Liver (tissue), 8 donors: ENCODE measurements at regions not wholly inside any gene's neighbourhood (a gene's known extent, or its start where the extent isn't known, plus 50 kb on each side); places are given as distances from the start of the nearest gene placed in this dataset.

Experiments
- DNase-seq: peaks from one replicate; pipeline ENCODE4 v3.0.0-alpha.2; 2017; ENCODE audit warnings: low spot score
- H3K27ac ChIP-seq, 2 donors: one replicate each; pipeline ENCODE4 v1.7.0; 2013; ENCODE audit warnings: inconsistent platforms in 2 of 2, low read length in 2 of 2, control low read depth in 1 of 2, low read depth in 1 of 2, mild to moderate bottlenecking in 1 of 2
- H3K27me3 ChIP-seq, 4 donors: one replicate each; pipeline versions ENCODE4 v1.6.1 to v1.7.0; 2013; ENCODE audit warnings: low read length in 3 of 4, inconsistent platforms in 1 of 4, mild to moderate bottlenecking in 1 of 4, moderate library complexity in 1 of 4; ENCODE audit not compliant: control insufficient read depth in 4 of 4, insufficient read depth in 4 of 4
- H3K36me3 ChIP-seq, 4 donors: one replicate each; pipeline versions ENCODE4 v1.6.1 to v1.7.0; 2013; ENCODE audit warnings: low read length in 3 of 4, mild to moderate bottlenecking in 3 of 4, low read depth in 1 of 4, moderate library complexity in 1 of 4; ENCODE audit not compliant: control insufficient read depth in 4 of 4, insufficient read depth in 3 of 4
- H3K4me1 ChIP-seq, 4 donors: one replicate each; pipeline versions ENCODE4 v1.6.1 to v1.7.0; 2013; ENCODE audit warnings: low read length in 3 of 4, mild to moderate bottlenecking in 3 of 4, moderate library complexity in 1 of 4; ENCODE audit not compliant: control insufficient read depth in 4 of 4, insufficient read depth in 4 of 4
- H3K4me3 ChIP-seq, 3 donors: one replicate each; pipeline versions ENCODE4 v1.6.1 to v1.7.0; 2013; ENCODE audit warnings: low read length in 3 of 3, control low read depth in 1 of 3, low read depth in 1 of 3, mild to moderate bottlenecking in 1 of 3
- H3K9ac ChIP-seq, 2 donors: one replicate each; pipeline ENCODE4 v1.7.0; 2013; ENCODE audit warnings: low read length in 2 of 2, mild to moderate bottlenecking in 2 of 2, moderate library complexity in 2 of 2, control low read depth in 1 of 2, low read depth in 1 of 2
- H3K9me3 ChIP-seq, 4 donors: one replicate each; pipeline versions ENCODE4 v1.6.1 to v1.7.0; 2013; ENCODE audit warnings: low read length in 3 of 4; ENCODE audit not compliant: control insufficient read depth in 4 of 4
- EGR1 ChIP-seq, 2 donors: IDR thresholded peaks; 2 replicates each; pipeline ENCODE4 v1.6.1; 2016 to 2018; ENCODE audit warnings: antibody characterized with exemption in 2 of 2, low read depth in 2 of 2
- FOXA1 ChIP-seq: IDR thresholded peaks from 2 replicates; pipeline ENCODE4 v1.6.1; 2016; ENCODE audit warnings: antibody characterized with exemption
- FOXA2 ChIP-seq: IDR thresholded peaks from 2 replicates; pipeline ENCODE4 v1.6.1; 2016; ENCODE audit warnings: antibody characterized with exemption
- GABPA ChIP-seq, 2 donors: IDR thresholded peaks in 1 of 2; conservative IDR thresholded peaks in 1 of 2; 2 replicates each; pipeline ENCODE4 v1.6.1; 2016; ENCODE audit warnings: antibody characterized with exemption in 2 of 2, mild to moderate bottlenecking in 1 of 2, moderate library complexity in 1 of 2
- HNF4A ChIP-seq, 2 donors: conservative IDR thresholded peaks; 2 replicates each; pipeline ENCODE4 v1.6.1; 2016; ENCODE audit warnings: antibody characterized with exemption in 2 of 2, mild to moderate bottlenecking in 2 of 2
- HNF4G ChIP-seq: IDR thresholded peaks from 2 replicates; pipeline ENCODE4 v1.6.1; 2016; ENCODE audit warnings: antibody characterized with exemption
- JUND ChIP-seq, 2 donors: IDR thresholded peaks; 2 replicates each; pipeline ENCODE4 v1.6.1; 2016; ENCODE audit warnings: antibody characterized with exemption in 2 of 2
- NR2F2 ChIP-seq: IDR thresholded peaks from 2 replicates; pipeline ENCODE4 v1.6.1; 2016; ENCODE audit warnings: antibody characterized with exemption
- RAD21 ChIP-seq, 2 donors: IDR thresholded peaks; 2 replicates each; pipeline ENCODE4 v1.6.1; 2016; ENCODE audit warnings: antibody characterized with exemption in 2 of 2, mild to moderate bottlenecking in 2 of 2
- RXRA ChIP-seq, 2 donors: IDR thresholded peaks; 2 replicates each; pipeline ENCODE4 v1.6.1; 2017 to 2018; ENCODE audit warnings: antibody characterized with exemption in 2 of 2, mild to moderate bottlenecking in 1 of 2
- SP1 ChIP-seq: IDR thresholded peaks from 2 replicates; pipeline ENCODE4 v1.6.1; 2018; ENCODE audit warnings: antibody characterized with exemption, mild to moderate bottlenecking
- TAF1 ChIP-seq: conservative IDR thresholded peaks from 2 replicates; pipeline ENCODE4 v1.6.1; 2016; ENCODE audit warnings: antibody characterized with exemption, mild to moderate bottlenecking
- YY1 ChIP-seq: IDR thresholded peaks from 2 replicates; pipeline ENCODE4 v1.6.1; 2016; ENCODE audit warnings: antibody characterized with exemption, mild to moderate bottlenecking
- WGBS: extraction: QIAGEN DNeasy Blood & Tissue Kit; methylation state at CpG from one replicate; pipeline ENCODE4 v1.1.7; 2013; 5-methylcytosine and 5-hydroxymethylcytosine counted together
- TF ChIP-seq, protein P1 (sequence below): IDR thresholded peaks from 2 replicates; pipeline ENCODE4 v1.6.1; 2016; ENCODE audit warnings: antibody characterized with exemption, mild to moderate bottlenecking
- TF ChIP-seq, protein P2 (sequence below): IDR thresholded peaks from 2 replicates; pipeline ENCODE4 v1.6.1; 2016; ENCODE audit warnings: antibody characterized with exemption
- TF ChIP-seq, protein P3 (sequence below): fragments of 150-350 bp; IDR thresholded peaks from 2 replicates; pipeline ENCODE4 v1.5.1; 2017; ENCODE audit warnings: improper control_type of control experiment, low read depth, low read length; ENCODE audit not compliant: missing input control
- donor health status: healthy.
- donor health status: healthy.
- donor health status: healthy.
- donor health status: healthy.
- donor health status: healthy.

DNA sequence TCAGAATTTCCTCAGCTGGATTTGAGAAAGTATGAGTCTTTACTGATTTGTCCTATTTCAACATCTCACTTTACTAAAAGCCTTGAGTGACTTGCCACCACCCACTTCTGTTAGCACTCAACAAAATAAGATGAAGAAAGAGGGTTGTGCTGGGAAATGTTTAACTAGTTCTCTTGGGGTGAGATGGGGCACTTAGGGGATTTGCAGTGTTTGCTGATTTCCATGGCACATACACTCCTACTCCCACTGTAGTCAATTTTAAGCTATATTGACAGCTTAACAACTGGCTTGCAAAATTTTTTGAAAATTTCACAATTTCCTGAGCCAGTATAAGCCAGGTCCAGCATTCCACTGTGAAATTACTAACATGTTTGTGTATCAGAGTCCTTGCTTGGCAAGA lies 463.1 kb upstream of the ARHGEF26 start (continued):
- TF ChIP-seq, protein P1, sequence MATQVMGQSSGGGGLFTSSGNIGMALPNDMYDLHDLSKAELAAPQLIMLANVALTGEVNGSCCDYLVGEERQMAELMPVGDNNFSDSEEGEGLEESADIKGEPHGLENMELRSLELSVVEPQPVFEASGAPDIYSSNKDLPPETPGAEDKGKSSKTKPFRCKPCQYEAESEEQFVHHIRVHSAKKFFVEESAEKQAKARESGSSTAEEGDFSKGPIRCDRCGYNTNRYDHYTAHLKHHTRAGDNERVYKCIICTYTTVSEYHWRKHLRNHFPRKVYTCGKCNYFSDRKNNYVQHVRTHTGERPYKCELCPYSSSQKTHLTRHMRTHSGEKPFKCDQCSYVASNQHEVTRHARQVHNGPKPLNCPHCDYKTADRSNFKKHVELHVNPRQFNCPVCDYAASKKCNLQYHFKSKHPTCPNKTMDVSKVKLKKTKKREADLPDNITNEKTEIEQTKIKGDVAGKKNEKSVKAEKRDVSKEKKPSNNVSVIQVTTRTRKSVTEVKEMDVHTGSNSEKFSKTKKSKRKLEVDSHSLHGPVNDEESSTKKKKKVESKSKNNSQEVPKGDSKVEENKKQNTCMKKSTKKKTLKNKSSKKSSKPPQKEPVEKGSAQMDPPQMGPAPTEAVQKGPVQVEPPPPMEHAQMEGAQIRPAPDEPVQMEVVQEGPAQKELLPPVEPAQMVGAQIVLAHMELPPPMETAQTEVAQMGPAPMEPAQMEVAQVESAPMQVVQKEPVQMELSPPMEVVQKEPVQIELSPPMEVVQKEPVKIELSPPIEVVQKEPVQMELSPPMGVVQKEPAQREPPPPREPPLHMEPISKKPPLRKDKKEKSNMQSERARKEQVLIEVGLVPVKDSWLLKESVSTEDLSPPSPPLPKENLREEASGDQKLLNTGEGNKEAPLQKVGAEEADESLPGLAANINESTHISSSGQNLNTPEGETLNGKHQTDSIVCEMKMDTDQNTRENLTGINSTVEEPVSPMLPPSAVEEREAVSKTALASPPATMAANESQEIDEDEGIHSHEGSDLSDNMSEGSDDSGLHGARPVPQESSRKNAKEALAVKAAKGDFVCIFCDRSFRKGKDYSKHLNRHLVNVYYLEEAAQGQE, result no peak
- no peak for TF ChIP-seq RAD21 (IDR thresholded peaks at IDR 0.05)

DNA sequence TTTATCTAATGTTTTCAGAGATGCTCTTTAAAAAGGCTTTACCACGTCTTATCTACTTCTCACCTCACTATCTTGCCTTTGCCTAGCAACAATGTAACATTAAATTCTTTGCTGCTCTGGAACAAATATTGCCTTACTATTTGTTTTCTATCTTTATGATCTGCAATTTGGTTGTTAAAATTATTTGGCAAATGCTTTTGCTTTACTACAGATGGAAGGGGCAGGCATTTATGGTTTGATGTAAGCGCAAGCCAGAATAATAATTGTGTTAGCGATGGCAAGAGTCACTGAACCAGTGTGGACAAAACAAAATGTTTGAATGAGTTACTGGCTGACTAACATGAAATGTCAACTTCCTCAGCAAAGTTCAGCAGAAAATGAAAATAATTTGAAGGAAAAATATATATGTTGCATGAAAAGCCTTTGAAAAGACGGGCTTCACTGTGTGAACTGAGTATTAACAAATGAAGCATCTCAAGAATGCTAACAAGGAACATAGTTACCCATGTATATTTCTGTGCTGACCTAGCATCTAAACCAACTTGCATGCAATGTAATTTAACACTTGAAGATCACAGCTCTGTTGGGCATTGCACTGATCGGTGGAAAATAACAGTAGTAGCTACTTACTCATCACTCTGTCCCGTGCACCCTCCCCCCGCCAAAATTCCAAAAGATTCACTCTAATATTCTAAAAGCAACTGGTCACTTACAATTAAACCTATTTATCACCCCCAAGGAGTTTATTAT lies 454.0 kb upstream of the ARHGEF26 start:
- no peaks in the 10 kb centered on the region for H3K36me3 ChIP-seq
- no peaks in the 10 kb centered on the region for H3K9me3 ChIP-seq
- DNase-seq, result no peak
- H3K9ac ChIP-seq, result no peak overlapping the region
- H3K4me1 ChIP-seq, result no peaks in the 10 kb centered on the region
- H3K27ac ChIP-seq, result no peak overlapping the region
- H3K27me3 ChIP-seq, result no peaks in the 10 kb centered on the region
- 70% methylated on average over 7 of the region's 7 CpGs for WGBS
- TF ChIP-seq JUND (IDR thresholded peaks at IDR 0.05), result no peak
- TF ChIP-seq NR2F2, result no peak
- TF ChIP-seq, protein P1, result no peak
- no peak for TF ChIP-seq FOXA1
- H3K4me3 ChIP-seq, result no peak overlapping the region

DNA sequence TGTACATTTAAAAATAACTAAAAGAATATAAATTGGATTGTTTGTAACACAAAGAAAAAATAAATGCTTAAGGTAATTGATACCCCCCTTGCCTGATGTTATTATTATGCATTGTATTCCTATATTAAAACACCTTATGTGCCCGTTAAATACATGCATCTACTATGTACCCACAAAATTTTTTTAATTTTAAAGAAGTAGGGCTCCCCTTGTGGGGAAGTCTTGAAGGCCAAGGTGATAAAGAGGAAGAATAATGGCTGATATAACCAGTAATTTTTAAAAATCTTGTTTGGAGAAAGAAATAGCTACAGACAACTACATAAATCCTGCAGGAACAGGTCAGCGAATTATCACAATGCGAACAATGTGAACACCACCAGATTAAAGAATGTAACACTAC lies 451.7 kb upstream of the ARHGEF26 start:
- 94% methylated on average over 3 of the region's 3 CpGs for WGBS
- TF ChIP-seq RXRA (IDR thresholded peaks at IDR 0.05), result no peak
- no peak for TF ChIP-seq NR2F2
- TF ChIP-seq TAF1, result no peak
- no peak for TF ChIP-seq FOXA2
- TF ChIP-seq EGR1 (IDR thresholded peaks at IDR 0.05; ENCODE audit: low read depth in 2 of 2), result no peak
- no peak for TF ChIP-seq HNF4A (conservative IDR thresholded peaks at IDR 0.05)
- TF ChIP-seq JUND (IDR thresholded peaks at IDR 0.05), result no peak
- no peak for TF ChIP-seq HNF4G
- TF ChIP-seq, protein P2, sequence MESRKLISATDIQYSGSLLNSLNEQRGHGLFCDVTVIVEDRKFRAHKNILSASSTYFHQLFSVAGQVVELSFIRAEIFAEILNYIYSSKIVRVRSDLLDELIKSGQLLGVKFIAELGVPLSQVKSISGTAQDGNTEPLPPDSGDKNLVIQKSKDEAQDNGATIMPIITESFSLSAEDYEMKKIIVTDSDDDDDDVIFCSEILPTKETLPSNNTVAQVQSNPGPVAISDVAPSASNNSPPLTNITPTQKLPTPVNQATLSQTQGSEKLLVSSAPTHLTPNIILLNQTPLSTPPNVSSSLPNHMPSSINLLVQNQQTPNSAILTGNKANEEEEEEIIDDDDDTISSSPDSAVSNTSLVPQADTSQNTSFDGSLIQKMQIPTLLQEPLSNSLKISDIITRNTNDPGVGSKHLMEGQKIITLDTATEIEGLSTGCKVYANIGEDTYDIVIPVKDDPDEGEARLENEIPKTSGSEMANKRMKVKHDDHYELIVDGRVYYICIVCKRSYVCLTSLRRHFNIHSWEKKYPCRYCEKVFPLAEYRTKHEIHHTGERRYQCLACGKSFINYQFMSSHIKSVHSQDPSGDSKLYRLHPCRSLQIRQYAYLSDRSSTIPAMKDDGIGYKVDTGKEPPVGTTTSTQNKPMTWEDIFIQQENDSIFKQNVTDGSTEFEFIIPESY, result no peak
- no peak for TF ChIP-seq YY1
- TF ChIP-seq, protein P3, sequence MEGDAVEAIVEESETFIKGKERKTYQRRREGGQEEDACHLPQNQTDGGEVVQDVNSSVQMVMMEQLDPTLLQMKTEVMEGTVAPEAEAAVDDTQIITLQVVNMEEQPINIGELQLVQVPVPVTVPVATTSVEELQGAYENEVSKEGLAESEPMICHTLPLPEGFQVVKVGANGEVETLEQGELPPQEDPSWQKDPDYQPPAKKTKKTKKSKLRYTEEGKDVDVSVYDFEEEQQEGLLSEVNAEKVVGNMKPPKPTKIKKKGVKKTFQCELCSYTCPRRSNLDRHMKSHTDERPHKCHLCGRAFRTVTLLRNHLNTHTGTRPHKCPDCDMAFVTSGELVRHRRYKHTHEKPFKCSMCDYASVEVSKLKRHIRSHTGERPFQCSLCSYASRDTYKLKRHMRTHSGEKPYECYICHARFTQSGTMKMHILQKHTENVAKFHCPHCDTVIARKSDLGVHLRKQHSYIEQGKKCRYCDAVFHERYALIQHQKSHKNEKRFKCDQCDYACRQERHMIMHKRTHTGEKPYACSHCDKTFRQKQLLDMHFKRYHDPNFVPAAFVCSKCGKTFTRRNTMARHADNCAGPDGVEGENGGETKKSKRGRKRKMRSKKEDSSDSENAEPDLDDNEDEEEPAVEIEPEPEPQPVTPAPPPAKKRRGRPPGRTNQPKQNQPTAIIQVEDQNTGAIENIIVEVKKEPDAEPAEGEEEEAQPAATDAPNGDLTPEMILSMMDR, result no peak
- TF ChIP-seq GABPA (IDR thresholded peaks at IDR 0.05 in 1 of 2, conservative IDR thresholded peaks at IDR 0.05 in 1 of 2), result no peak
- no peak for TF ChIP-seq SP1

More for the DNA sequence above, 451.7 kb upstream of the ARHGEF26 start:
- Histone ChIP-seq H3K27ac (no peak overlapping the region), H3K4me3 (no peak overlapping the region), H3K4me1 (no peaks in the 10 kb centered on the region), H3K36me3 (no peaks in the 10 kb centered on the region), H3K9ac (no peak overlapping the region), H3K27me3 (no peaks in the 10 kb centered on the region), H3K9me3 (no peaks in the 10 kb centered on the region)
- no peak for DNase-seq
